Erythroblast (primary cell): ENCODE measurements at regions not wholly inside any gene's neighbourhood (a gene's known extent, or its start where the extent isn't known, plus 50 kb on each side); places are given as distances from the start of the nearest gene placed in this dataset.

Experiments
- GATA1 ChIP-seq: IDR thresholded peaks from 2 replicates; pipeline ENCODE4 v1.6.1; 2011; ENCODE audit warnings: low read depth, mild to moderate bottlenecking, control low read depth, low read length, moderate library complexity
- POLR2A ChIP-seq: IDR thresholded peaks from 2 replicates; pipeline ENCODE4 v1.6.1; 2011; ENCODE audit warnings: mild to moderate bottlenecking, low read length

- TF ChIP-seq POLR2A (no peak), GATA1 (no peak)
Measured at GRCh38 chr1:5478156-5478695, 514.0 kb downstream of the NPHP4 start.
